Lower lobe of right lung (tissue), 2 donors: ENCODE measurements at regions not wholly inside any gene's neighbourhood (a gene's known extent, or its start where the extent isn't known, plus 50 kb on each side); places are given as distances from the start of the nearest gene placed in this dataset.

Experiments
- ATAC-seq, 2 donors: fragments of 200-7000 bp; cut with Tn5 transposase; one replicate each; pipeline ENCODE4 v1.9.1; 2020 to 2022; ENCODE audit warnings: mild to moderate bottlenecking in 2 of 2, moderate library complexity in 2 of 2
- DNase-seq: peaks from one replicate; pipeline ENCODE4 v3.0.0-alpha.2; 2020
- H3K27ac ChIP-seq: fragments of 200-600 bp; one replicate; pipeline ENCODE4 v1.8.0; 2022
- H3K27me3 ChIP-seq: fragments of 200-600 bp; one replicate; pipeline ENCODE4 v1.8.0; 2022; ENCODE audit warnings: low read depth
- H3K36me3 ChIP-seq: fragments of 200-600 bp; one replicate; pipeline ENCODE4 v1.8.0; 2022; ENCODE audit warnings: mild to moderate bottlenecking
- H3K4me1 ChIP-seq: fragments of 200-600 bp; one replicate; pipeline ENCODE4 v1.8.0; 2022
- H3K4me3 ChIP-seq: fragments of 200-600 bp; one replicate; pipeline ENCODE4 v1.8.0; 2022; ENCODE audit warnings: mild to moderate bottlenecking
- H3K9me3 ChIP-seq: fragments of 200-600 bp; one replicate; pipeline ENCODE4 v1.8.0; 2022
- CTCF ChIP-seq: fragments of 200-600 bp; IDR thresholded peaks from one replicate; pipeline ENCODE4 v1.8.0; 2022; ENCODE audit warnings: antibody characterized with exemption, mild to moderate bottlenecking
- intact Hi-C: fragments of 100-400 bp; cut with DNase I; formaldehyde crosslinking; loops from one replicate; pipeline ENCODE4 v1.11.0; 2022
- donor health status: DM: no; HTN: yes; CAD: no; lungs with severe emphysema.

GRCh38 chr13:50449465-50449864, 394.0 kb downstream of the DLEU7 start:
- Histone ChIP-seq H3K36me3 (no peaks in the 10 kb centered on the region), H3K27ac (no peak overlapping the region), H3K27me3 (no peaks in the 10 kb centered on the region), H3K4me3 (no peak overlapping the region), H3K9me3 (no peaks in the 10 kb centered on the region), H3K4me1 (peaks cover 9% of the 10 kb centered on the region)
- intact Hi-C loops: no loop called here
- no peak for DNase-seq
- ATAC-seq: no peak
- no peak for TF ChIP-seq CTCF

GRCh38 chr13:50450279-50450678, 393.2 kb downstream of the DLEU7 start:
- intact Hi-C loops: no loop called here
- H3K9me3 ChIP-seq: no peaks in the 10 kb centered on the region
- DNase-seq (no peak), ATAC-seq (no peak)
- no peak overlapping the region for H3K4me3 ChIP-seq
- no peaks in the 10 kb centered on the region for H3K36me3 ChIP-seq
- H3K27ac ChIP-seq: no peak overlapping the region
- no peaks in the 10 kb centered on the region for H3K27me3 ChIP-seq
- no peak for TF ChIP-seq CTCF
- H3K4me1 ChIP-seq: peaks cover 9% of the 10 kb centered on the region

GRCh38 chr13:50451609-50452008, 391.9 kb downstream of the DLEU7 start:
- H3K27ac ChIP-seq: no peak overlapping the region
- no peak overlapping the region for H3K4me3 ChIP-seq
- TF ChIP-seq CTCF: no peak
- H3K36me3 ChIP-seq: no peaks in the 10 kb centered on the region
- DNase-seq (peak; percentile 39), ATAC-seq (peak in 1 of 2 donors; percentile 41)
- peaks cover 9% of the 10 kb centered on the region for H3K4me1 ChIP-seq
- intact Hi-C loops: no loop called here
- no peaks in the 10 kb centered on the region for H3K9me3 ChIP-seq
- H3K27me3 ChIP-seq: no peaks in the 10 kb centered on the region

GRCh38 chr13:50452028-50452427, 391.5 kb downstream of the DLEU7 start:
- TF ChIP-seq CTCF: no peak
- ATAC-seq (no peak), DNase-seq (no peak)
- intact Hi-C loops: no loop called here
- Histone ChIP-seq H3K4me1 (peaks cover 9% of the 10 kb centered on the region), H3K9me3 (no peaks in the 10 kb centered on the region), H3K36me3 (no peaks in the 10 kb centered on the region), H3K27me3 (no peaks in the 10 kb centered on the region), H3K27ac (no peak overlapping the region), H3K4me3 (no peak overlapping the region)

GRCh38 chr13:50452756-50453155, 390.7 kb downstream of the DLEU7 start:
- ATAC-seq (no peak), DNase-seq (no peak)
- H3K27ac ChIP-seq: no peak overlapping the region
- intact Hi-C loops: no loop called here
- peaks cover 9% of the 10 kb centered on the region for H3K4me1 ChIP-seq
- no peak overlapping the region for H3K4me3 ChIP-seq
- TF ChIP-seq CTCF: no peak
- no peaks in the 10 kb centered on the region for H3K9me3 ChIP-seq
- no peaks in the 10 kb centered on the region for H3K36me3 ChIP-seq
- no peaks in the 10 kb centered on the region for H3K27me3 ChIP-seq

- Histone ChIP-seq H3K36me3 (no peaks in the 10 kb centered on the region), H3K27ac (no peak overlapping the region), H3K4me1 (peaks cover 9% of the 10 kb centered on the region), H3K9me3 (no peaks in the 10 kb centered on the region), H3K27me3 (no peaks in the 10 kb centered on the region), H3K4me3 (no peak overlapping the region)
- intact Hi-C loops: no loop called here
- DNase-seq: no peak
- TF ChIP-seq CTCF: no peak
- no peak for ATAC-seq
Observed at GRCh38 chr13:50453188-50453587, 390.3 kb downstream of the DLEU7 start.
